Endothelial cell of umbilical vein (primary cell): ENCODE measurements at regions not wholly inside any gene's neighbourhood (a gene's known extent, or its start where the extent isn't known, plus 50 kb on each side); places are given as distances from the start of the nearest gene placed in this dataset.

ENCODE experiments used
- BruUV-seq: library from RNA; stranded (reverse); fragments of 400-500 nt; replicated peaks from 2 replicates; lab custom pipeline; 2021; lab: Mats Ljungman, UMichigan
- CTCF ChIA-PET: fragments of 300-600, 350-600 bp; sonication (Branson Sonifier 250); formaldehyde crosslinking; loops from one replicate; lab custom pipeline; 2021; ENCODE audit warnings: antibody characterized with exemption, inconsistent platforms; lab: Charles Lee
- POLR2A ChIA-PET: fragments of 300-600, 350-600 bp; sonication (Branson Sonifier 250); formaldehyde crosslinking; loops from one replicate; lab custom pipeline; 2021; ENCODE audit warnings: antibody characterized with exemption, inconsistent platforms; lab: Charles Lee
- DNase-seq: peaks from one replicate; pipeline ENCODE4 v3.0.0-alpha.2; 2011; ENCODE audit warnings: low read depth, low spot score
- FAIRE-seq: peaks from 2 replicates; lab custom pipeline; 2011; peaks lifted over from hg19 to GRCh38; lab: Jason Lieb, UNC
- H2AFZ ChIP-seq: 2 replicates; pipeline ENCODE4 v1.6.0; 2012; ENCODE audit warnings: low read depth, low read length, control low read depth, inconsistent platforms
- H3K27ac ChIP-seq: 2 replicates; pipeline ENCODE4 v1.5.1; 2011; ENCODE audit warnings: low read depth, mild to moderate bottlenecking, control low read depth, low read length, moderate library complexity; ENCODE audit not compliant: insufficient read depth
- H3K27me3 ChIP-seq, 2 experiments: 2 replicates each; pipeline versions ENCODE4 v1.6.0 to v1.6.1; 2011; ENCODE audit warnings: low read length in 2 of 2, mixed read lengths in 1 of 2; ENCODE audit not compliant: control insufficient read depth in 2 of 2, insufficient read depth in 2 of 2
- H3K36me3 ChIP-seq, 2 experiments: 2 replicates in 1 of 2; 3 replicates in 1 of 2; pipeline ENCODE4 v1.5.1; 2011; ENCODE audit warnings: low read length in 2 of 2, mild to moderate bottlenecking in 1 of 2, moderate library complexity in 1 of 2; ENCODE audit not compliant: control insufficient read depth in 2 of 2, insufficient read depth in 2 of 2; ENCODE audit errors: extremely low read depth in 1 of 2
- H3K4me1 ChIP-seq: 3 replicates; pipeline ENCODE4 v1.5.1; 2011; ENCODE audit warnings: mild to moderate bottlenecking, low read length; ENCODE audit not compliant: control insufficient read depth, insufficient read depth; ENCODE audit errors: extremely low read depth
- H3K4me2 ChIP-seq: 2 replicates; pipeline ENCODE4 v1.6.1; 2011; ENCODE audit warnings: low read length, control low read depth, mixed read lengths; ENCODE audit not compliant: insufficient read depth
- H3K4me3 ChIP-seq, 3 experiments: fragments of 200-600 bp in 1 of 3; sonication (generic), shearing (Covaris generic) in 1 of 3; replicated peaks in 1 of 3; 2 replicates each; pipeline ENCODE4 v1.5.1; 2011 to 2016; ENCODE audit warnings: control low read depth in 3 of 3, low read length in 3 of 3, mild to moderate bottlenecking in 2 of 3, inconsistent platforms in 1 of 3, low read depth in 1 of 3, moderate library complexity in 1 of 3; ENCODE audit not compliant: insufficient read depth in 1 of 3
- H3K79me2 ChIP-seq: 2 replicates; pipeline ENCODE4 v1.6.0; 2012; ENCODE audit warnings: low read length, inconsistent platforms; ENCODE audit not compliant: control insufficient read depth, insufficient read depth
- H3K9ac ChIP-seq: replicated peaks from 2 replicates; pipeline ENCODE3; 2011; ENCODE audit warnings: low read length, control low read depth; ENCODE audit not compliant: insufficient read depth; ENCODE audit errors: extremely low read depth
- H3K9me1 ChIP-seq: replicated peaks from 3 replicates; pipeline ENCODE4 v1.6.0; 2011; ENCODE audit warnings: mild to moderate bottlenecking, low read length; ENCODE audit not compliant: control insufficient read depth, insufficient read depth; ENCODE audit errors: extremely low read depth
- H3K9me3 ChIP-seq: replicated peaks from 2 replicates; pipeline ENCODE4 v1.5.1; 2012; ENCODE audit warnings: low read length, inconsistent platforms; ENCODE audit not compliant: control insufficient read depth, insufficient read depth
- H4K20me1 ChIP-seq: replicated peaks from 2 replicates; pipeline ENCODE3; 2011; ENCODE audit warnings: mild to moderate bottlenecking, low read length; ENCODE audit not compliant: control insufficient read depth, insufficient read depth; ENCODE audit errors: extremely low read depth
- EZH2 ChIP-seq: IDR thresholded peaks from 2 replicates; pipeline ENCODE4 v1.6.1; 2012; ENCODE audit warnings: borderline replicate concordance, low read depth, mild to moderate bottlenecking, moderate library complexity, low read length, inconsistent platforms; ENCODE audit not compliant: severe bottlenecking
- GATA2 ChIP-seq: IDR thresholded peaks from 2 replicates; pipeline ENCODE4 v1.7.0; 2011; ENCODE audit warnings: low read depth, mild to moderate bottlenecking, moderate library complexity, mixed read lengths, low read length; ENCODE audit not compliant: insufficient read length, insufficient read depth
- JUN ChIP-seq: IDR thresholded peaks from 2 replicates; pipeline ENCODE4 v1.6.1; 2011; ENCODE audit warnings: borderline replicate concordance, low read depth; ENCODE audit not compliant: insufficient read length, insufficient read depth
- MYC ChIP-seq: IDR thresholded peaks from one replicate; pipeline ENCODE4 v1.6.1; 2011; ENCODE audit warnings: mild to moderate bottlenecking, low read depth, low read length
- POLR2AphosphoS5 ChIP-seq: IDR thresholded peaks from 2 replicates; pipeline ENCODE4 v1.6.1; 2012; ENCODE audit warnings: low read depth, mild to moderate bottlenecking, control low read depth, low read length, moderate library complexity; ENCODE audit not compliant: insufficient read depth
- dilution Hi-C: fragments of 300-500 bp; cut with MboI; formaldehyde crosslinking; loops from one replicate; pipeline ENCODE4 v1.15.0; 2019; ENCODE audit warnings: low sequenced_read_pairs; ENCODE audit not compliant: extremely low pct_ligation_motif_present
- intact Hi-C: fragments of 100-400 bp; cut with micrococcal nuclease; formaldehyde crosslinking; loops from one replicate; pipeline ENCODE4 v1.10.0; 2022
- TF ChIP-seq, protein P1 (sequence below), 2 donors: IDR thresholded peaks; 1 replicate in 1 of 2; 2 replicates in 1 of 2; pipeline ENCODE4 v1.5.1; 2011; ENCODE audit warnings: low read length in 2 of 2, mild to moderate bottlenecking in 2 of 2, moderate library complexity in 2 of 2, control low read depth in 1 of 2, inconsistent platforms in 1 of 2, low read depth in 1 of 2; ENCODE audit not compliant: insufficient read depth in 1 of 2; ENCODE audit errors: extremely low read depth in 1 of 2
- TF ChIP-seq, protein P2 (sequence below): IDR thresholded peaks from 2 replicates; pipeline ENCODE4 v1.6.1; 2011; ENCODE audit not compliant: insufficient read depth, insufficient read length

DNA sequence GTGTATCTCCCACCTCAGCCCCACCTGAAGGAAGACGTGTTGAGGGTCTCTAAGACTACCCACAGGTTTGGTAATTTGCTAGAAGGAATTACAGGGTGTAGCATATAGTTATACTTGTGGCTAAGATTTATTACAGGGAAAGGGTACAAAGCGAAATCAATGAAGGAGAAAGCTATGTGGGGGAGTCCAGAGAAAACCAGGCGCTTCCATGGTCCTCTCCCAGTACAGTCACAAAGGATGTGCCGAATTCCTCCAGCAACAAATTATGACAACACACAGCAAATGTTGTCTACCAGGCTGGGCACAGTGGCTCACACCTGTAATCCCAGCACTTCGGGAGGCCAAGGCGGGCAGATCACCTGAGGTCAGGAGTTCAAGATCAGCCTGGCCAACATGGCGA is 64.1 kb upstream of the TGM3 start:
- no peaks in the 10 kb centered on the region for H4K20me1 ChIP-seq
- H3K9me1 ChIP-seq: no peaks in the 10 kb centered on the region
- BruUV-seq: no TSS peak
- dilution Hi-C loops (no loop called here), intact Hi-C loops (loop anchor here (2.0 kb wide), 1 partner anchor 27 kb away; no protein-coding TSS in a partner anchor)
- TF ChIP-seq, protein P1, sequence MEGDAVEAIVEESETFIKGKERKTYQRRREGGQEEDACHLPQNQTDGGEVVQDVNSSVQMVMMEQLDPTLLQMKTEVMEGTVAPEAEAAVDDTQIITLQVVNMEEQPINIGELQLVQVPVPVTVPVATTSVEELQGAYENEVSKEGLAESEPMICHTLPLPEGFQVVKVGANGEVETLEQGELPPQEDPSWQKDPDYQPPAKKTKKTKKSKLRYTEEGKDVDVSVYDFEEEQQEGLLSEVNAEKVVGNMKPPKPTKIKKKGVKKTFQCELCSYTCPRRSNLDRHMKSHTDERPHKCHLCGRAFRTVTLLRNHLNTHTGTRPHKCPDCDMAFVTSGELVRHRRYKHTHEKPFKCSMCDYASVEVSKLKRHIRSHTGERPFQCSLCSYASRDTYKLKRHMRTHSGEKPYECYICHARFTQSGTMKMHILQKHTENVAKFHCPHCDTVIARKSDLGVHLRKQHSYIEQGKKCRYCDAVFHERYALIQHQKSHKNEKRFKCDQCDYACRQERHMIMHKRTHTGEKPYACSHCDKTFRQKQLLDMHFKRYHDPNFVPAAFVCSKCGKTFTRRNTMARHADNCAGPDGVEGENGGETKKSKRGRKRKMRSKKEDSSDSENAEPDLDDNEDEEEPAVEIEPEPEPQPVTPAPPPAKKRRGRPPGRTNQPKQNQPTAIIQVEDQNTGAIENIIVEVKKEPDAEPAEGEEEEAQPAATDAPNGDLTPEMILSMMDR (IDR thresholded peaks at IDR 0.05; ENCODE audit: extremely low read depth in 1 of 2, insufficient read depth in 1 of 2, low read depth in 1 of 2, low read length in 2 of 2): no peak
- TF ChIP-seq, protein P2, sequence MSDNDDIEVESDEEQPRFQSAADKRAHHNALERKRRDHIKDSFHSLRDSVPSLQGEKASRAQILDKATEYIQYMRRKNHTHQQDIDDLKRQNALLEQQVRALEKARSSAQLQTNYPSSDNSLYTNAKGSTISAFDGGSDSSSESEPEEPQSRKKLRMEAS: no peak
- no peak for TF ChIP-seq MYC
- TF ChIP-seq EZH2: no peak
- TF ChIP-seq GATA2: no peak
- TF ChIP-seq JUN: no peak
- no peak for TF ChIP-seq POLR2AphosphoS5
- ChIA-PET CTCF (no interaction called here), POLR2A (no interaction called here)
- H3K36me3 ChIP-seq: no peaks in the 10 kb centered on the region
- no peak overlapping the region for H3K27ac ChIP-seq
- H3K4me1 ChIP-seq: no peaks in the 10 kb centered on the region
- no peaks in the 10 kb centered on the region for H3K79me2 ChIP-seq
- no peaks in the 10 kb centered on the region for H3K9me3 ChIP-seq
- no peak overlapping the region for H3K9ac ChIP-seq
- no peak for DNase-seq
- no peak overlapping the region for H3K4me2 ChIP-seq
- H2AFZ ChIP-seq: no peak overlapping the region
- FAIRE-seq: no peak
- no peak overlapping the region for H3K4me3 ChIP-seq
- H3K27me3 ChIP-seq: no peaks in the 10 kb centered on the region
